Kidney (tissue), 13 donors: ENCODE measurements at regions not wholly inside any gene's neighbourhood (a gene's known extent, or its start where the extent isn't known, plus 50 kb on each side); places are given as distances from the start of the nearest gene placed in this dataset.

Source experiments
- DNase-seq, 5 donors: peaks; one replicate each; pipeline ENCODE4 v3.0.0-alpha.2; 2013 to 2020
- FAIRE-seq: peaks from 2 replicates; lab custom pipeline; 2012; peaks lifted over from hg19 to GRCh38; lab: Jason Lieb, UNC
- H3K27ac ChIP-seq, 2 donors: one replicate each; pipeline ENCODE4 v1.7.0; 2013; ENCODE audit warnings: low read depth in 2 of 2, low read length in 2 of 2, inconsistent platforms in 1 of 2
- H3K27me3 ChIP-seq: one replicate; pipeline ENCODE4 v1.7.1; 2013; ENCODE audit warnings: low read length, inconsistent platforms; ENCODE audit not compliant: control insufficient read depth, insufficient read depth
- H3K36me3 ChIP-seq, 3 donors: one replicate each; pipeline versions ENCODE4 v1.7.0 to v1.7.1; 2013; ENCODE audit warnings: low read length in 3 of 3, control low read depth in 1 of 3, inconsistent platforms in 1 of 3; ENCODE audit not compliant: insufficient read depth in 3 of 3, control insufficient read depth in 2 of 3
- H3K4me1 ChIP-seq, 3 donors: one replicate each; pipeline versions ENCODE4 v1.7.0 to v1.7.1; 2013; ENCODE audit warnings: low read length in 3 of 3, inconsistent platforms in 1 of 3, low read depth in 1 of 3; ENCODE audit not compliant: control insufficient read depth in 2 of 3, insufficient read depth in 2 of 3
- H3K4me3 ChIP-seq, 3 donors: one replicate each; pipeline versions ENCODE4 v1.7.0 to v1.8.1; 2013; ENCODE audit warnings: low read length in 3 of 3, control low read depth in 1 of 3, inconsistent platforms in 1 of 3
- H3K9ac ChIP-seq, 3 donors: one replicate each; pipeline versions ENCODE4 v1.7.0 to v1.7.1; 2013; ENCODE audit warnings: low read length in 3 of 3, control low read depth in 1 of 3, inconsistent platforms in 1 of 3
- H3K9me3 ChIP-seq, 3 donors: one replicate each; pipeline versions ENCODE4 v1.7.0 to v1.7.1; 2013; ENCODE audit warnings: low read length in 3 of 3, control low read depth in 1 of 3, inconsistent platforms in 1 of 3; ENCODE audit not compliant: control insufficient read depth in 2 of 3, insufficient read depth in 1 of 3
- CTCF ChIP-seq: IDR thresholded peaks from 3 replicates; pipeline ENCODE4 v1.5.1; 2012; ENCODE audit warnings: mild to moderate bottlenecking, moderate library complexity, borderline replicate concordance; ENCODE audit not compliant: insufficient read depth; ENCODE audit errors: extremely low read depth
- intact Hi-C: fragments of 100-400 bp; cut with DNase I; formaldehyde crosslinking; loops from one replicate; pipeline ENCODE4 v1.11.1; 2022
- donor health status: control.
- donor health status: control.
- donor health status: control.
- donor health status: control.
- donor health status: control.
- donor health status: DM: yes; HTN: yes; CAD: no.
- donor health status: Normal renal cell carcinoma (clear cell type).

- DNase-seq: peak in 1 of 5 donors; percentile 19
- Histone ChIP-seq H3K9ac (no peak overlapping the region), H3K27me3 (no peaks in the 10 kb centered on the region), H3K36me3 (no peaks in the 10 kb centered on the region), H3K4me1 (no peaks in the 10 kb centered on the region), H3K27ac (no peak overlapping the region), H3K9me3 (no peaks in the 10 kb centered on the region), H3K4me3 (no peak overlapping the region)
- no peak for TF ChIP-seq CTCF
- FAIRE-seq: no peak
- intact Hi-C loops: no loop called here
These were observed 448.6 kb upstream of the CDIN1 start for GRCh38 chr15:36130641-36131310.

GRCh38 chr15:36133742-36134141 is 445.7 kb upstream of the CDIN1 start:
- no peak for TF ChIP-seq CTCF
- DNase-seq: no peak
- no peaks in the 10 kb centered on the region for H3K27me3 ChIP-seq

DNA sequence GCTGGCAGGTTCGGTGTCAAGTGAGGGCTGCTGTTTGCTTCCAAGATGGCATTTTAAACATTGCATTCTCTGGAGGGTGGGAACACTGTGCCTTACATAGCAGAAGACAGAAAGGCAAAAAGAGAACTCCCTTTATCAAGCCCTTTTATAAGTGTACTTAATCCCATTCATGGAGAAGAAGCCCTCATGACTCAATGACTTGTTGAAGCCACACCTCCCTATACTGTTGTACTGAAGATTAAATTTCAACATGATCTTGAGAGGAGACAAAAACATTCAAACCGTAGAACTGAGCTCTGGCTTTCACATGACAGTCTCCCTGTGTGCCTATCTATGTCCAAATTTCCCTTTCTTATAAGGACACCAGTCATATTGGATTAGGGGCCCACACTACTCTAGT is 443.4 kb upstream of the CDIN1 start:
- Histone ChIP-seq H3K4me1 (no peaks in the 10 kb centered on the region), H3K27ac (no peak overlapping the region), H3K9me3 (no peaks in the 10 kb centered on the region), H3K36me3 (no peaks in the 10 kb centered on the region), H3K27me3 (no peaks in the 10 kb centered on the region), H3K9ac (no peak overlapping the region), H3K4me3 (no peak overlapping the region)
- FAIRE-seq: no peak
- DNase-seq: no peak
- TF ChIP-seq CTCF: no peak
- intact Hi-C loops: no loop called here

More at GRCh38 chr15:36133742-36134141, 445.7 kb upstream of the CDIN1 start:
- FAIRE-seq: no peak
- H3K27ac ChIP-seq: no peak overlapping the region
- H3K9ac ChIP-seq: no peak overlapping the region
- intact Hi-C loops: no loop called here
- H3K4me1 ChIP-seq: no peaks in the 10 kb centered on the region
- no peak overlapping the region for H3K4me3 ChIP-seq
- H3K9me3 ChIP-seq: no peaks in the 10 kb centered on the region
- H3K36me3 ChIP-seq: no peaks in the 10 kb centered on the region

DNA sequence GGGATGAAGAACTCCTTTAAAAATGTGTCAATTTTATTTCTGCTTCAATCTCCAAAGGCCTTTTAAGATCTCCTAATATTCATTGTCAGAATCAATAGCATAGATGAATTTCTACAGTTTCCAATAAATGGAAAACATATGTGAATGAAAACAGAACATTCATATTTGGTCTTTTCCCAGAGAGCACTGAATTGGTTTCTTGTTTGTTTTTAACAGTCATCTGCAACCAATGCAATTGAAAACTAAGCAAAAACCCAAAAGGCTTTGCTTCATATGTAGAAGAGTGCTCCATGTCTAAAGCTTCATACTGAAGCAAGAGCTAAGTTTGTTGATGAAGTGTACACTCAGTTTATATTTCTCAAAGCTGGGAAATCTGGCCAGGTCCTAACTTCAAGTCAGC is 426.5 kb upstream of the CDIN1 start:
- H3K4me1 ChIP-seq: no peaks in the 10 kb centered on the region
- FAIRE-seq: no peak
- H3K4me3 ChIP-seq: no peak overlapping the region
- no peak overlapping the region for H3K9ac ChIP-seq
- intact Hi-C loops: no loop called here
- no peaks in the 10 kb centered on the region for H3K36me3 ChIP-seq
- no peak for DNase-seq
- no peak overlapping the region for H3K27ac ChIP-seq
- H3K27me3 ChIP-seq: no peaks in the 10 kb centered on the region
- no peak for TF ChIP-seq CTCF
- peaks cover 0 to 2% (median 0%) of the 10 kb centered on the region in 3 donors for H3K9me3 ChIP-seq
